NCI-H460 (cell line): ENCODE measurements at regions not wholly inside any gene's neighbourhood (a gene's known extent, or its start where the extent isn't known, plus 50 kb on each side); places are given as distances from the start of the nearest gene placed in this dataset.
A peak's percentile ranks its signal among the peaks of the same experiment; 100 is the strongest.

Experiments used
- DNase-seq: peaks from one replicate; pipeline ENCODE4 v3.0.0-alpha.2; 2016; ENCODE audit warnings: low read depth; ENCODE audit errors: extremely low read depth

DNA sequence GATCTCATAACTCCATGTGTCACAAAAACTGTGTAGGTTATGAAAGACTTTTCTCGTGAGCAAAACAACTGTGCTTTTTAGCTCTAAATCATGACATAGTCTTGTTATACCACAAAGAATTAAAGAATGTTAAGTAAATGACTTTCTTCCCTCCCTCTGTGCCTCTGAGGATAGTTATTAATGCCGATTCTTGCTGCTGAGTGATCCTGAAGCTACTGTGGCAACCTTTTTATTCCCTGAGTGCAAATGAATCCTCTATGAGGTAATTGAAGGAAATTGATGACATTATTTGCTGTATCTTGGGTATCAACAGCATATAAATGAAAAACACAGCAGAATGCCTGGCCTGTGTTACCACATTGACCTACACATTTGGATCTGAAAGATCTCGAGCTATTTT lies 142.2 kb upstream of the HDAC9 start:
- no peak for DNase-seq

DNA sequence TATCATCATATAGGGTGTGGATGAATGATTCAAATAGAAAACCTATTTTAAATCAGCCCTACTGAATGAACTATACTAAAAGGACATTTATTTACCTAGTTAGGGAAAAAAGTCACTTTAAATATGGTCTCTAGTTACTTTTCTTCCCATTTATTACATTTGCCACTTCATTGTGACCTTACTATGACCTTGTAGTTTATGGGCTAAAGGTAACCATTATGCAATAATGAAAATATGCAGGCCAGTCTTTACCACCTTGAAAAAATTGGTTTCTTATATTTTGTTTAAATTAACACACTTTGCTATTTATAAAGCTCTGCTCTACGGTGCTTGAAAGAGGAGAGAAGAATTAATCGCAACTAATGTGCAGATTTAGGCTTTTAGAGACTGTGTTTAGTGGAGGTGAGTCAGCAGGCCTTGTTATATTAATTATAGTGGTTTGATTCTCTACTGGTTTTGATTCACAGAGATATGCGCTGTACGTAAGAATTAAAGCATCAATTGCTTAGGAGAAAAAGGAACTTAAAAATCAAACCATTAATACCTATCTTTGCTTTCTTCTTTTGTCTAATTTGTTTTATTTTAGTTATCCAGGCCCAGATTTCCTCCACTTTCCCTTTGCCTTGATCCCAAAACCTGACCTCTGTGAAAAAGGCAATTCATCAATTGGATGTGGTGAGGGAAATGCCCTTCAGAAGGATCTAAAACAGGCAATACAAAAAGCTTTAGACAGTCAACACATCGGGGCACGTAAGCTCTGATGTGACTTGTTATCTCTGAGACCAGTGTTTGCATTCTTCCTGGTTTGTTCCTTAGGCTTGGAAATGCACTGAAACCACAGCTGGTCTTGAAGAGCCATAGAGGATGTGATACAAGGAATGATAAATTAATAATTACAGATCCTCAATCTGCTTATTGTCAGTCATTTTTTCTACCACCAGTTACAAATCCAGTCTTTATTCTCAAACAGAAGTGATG lies 141.2 kb upstream of the HDAC9 start:
- no peak for DNase-seq

DNA sequence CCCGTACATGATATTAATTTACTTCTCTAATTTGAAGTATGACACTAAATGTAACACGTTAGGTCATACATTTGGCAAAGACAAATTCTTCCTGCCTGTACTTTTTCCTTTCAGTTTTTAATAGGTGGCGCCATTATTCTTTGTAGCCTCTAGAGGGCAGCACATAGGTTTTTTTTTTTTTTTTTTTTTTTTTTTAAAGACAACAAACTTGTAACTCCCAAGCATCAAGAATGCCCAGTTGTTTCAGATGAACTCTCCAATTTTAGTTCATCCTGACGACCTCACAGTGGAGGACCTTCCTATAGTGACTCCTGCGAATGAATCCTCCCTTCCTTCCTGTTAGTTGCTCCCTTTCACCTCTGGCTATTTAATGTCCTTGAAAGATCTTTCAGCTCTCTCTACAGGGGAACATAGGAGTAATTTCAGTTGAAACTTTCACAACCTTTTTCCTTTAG lies 139.3 kb upstream of the HDAC9 start:
- peak; percentile 31 for DNase-seq

DNA sequence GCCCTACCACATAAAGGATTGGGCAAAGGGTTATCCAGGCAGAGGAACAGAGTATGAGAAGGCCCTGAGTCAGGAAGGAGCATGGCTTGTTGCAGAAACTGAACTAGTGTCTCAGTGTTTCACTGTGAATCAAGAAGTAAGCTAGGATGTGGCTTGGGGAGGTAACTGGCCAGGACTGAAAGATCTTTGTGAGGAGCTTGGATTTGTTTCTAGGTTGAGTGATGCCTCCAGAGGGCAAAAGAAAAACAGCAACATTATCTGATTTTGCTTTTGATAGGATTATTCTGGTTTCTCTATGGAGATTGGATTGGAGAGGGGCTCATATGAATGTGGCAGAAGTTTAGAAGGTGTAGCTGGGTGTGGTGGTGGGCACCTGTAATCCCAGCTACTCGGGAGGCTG lies 137.9 kb upstream of the HDAC9 start:
- no peak for DNase-seq

DNA sequence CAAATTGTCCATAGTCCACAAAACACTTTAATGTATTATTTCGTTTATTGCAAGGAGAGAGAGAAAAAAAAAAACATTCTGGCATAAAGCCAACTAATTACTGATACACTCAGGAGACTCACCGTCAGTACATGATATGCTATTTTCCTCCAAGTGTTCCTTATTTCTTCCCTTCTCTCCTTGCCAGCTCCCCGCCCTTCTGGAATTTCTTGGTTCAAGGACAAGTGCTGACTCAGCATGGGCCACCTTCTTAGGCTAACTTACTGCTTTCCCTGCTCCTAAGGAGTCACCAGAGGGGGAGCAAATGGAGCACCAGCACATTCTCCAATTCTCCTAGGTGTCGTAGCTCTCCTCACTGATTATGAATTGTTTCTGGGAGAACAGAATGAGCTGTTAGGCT lies 133.8 kb upstream of the HDAC9 start:
- no peak for DNase-seq

DNA sequence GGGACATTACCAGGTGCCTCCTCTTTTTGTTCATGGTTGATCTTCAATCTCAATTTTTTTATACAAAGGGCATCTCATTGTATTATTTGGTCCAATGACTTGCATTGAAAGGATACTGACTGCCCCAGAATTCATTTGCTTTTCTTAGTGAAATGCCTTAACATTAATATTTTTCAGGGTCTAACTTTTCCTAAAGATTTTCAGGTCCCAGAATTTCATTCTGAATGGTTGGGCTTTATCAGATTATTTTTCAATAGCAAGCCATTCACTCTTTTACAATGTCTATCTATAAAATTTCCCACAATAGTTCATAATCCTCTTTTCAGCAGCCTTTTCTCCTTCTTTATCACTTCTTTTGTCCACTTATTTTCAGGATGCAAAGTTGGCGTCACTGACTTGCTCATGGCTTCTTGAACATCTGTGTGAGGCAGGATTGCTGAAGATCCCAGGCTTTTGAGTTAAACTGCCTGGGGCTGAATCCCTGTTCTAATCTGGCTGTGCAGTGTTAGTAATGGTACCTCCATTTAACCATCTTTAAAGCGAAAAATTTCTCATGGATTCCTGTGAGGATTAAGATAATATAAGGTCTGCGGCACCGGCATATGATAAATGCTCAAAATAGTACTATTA lies 131.7 kb upstream of the HDAC9 start:
- DNase-seq: no peak

DNA sequence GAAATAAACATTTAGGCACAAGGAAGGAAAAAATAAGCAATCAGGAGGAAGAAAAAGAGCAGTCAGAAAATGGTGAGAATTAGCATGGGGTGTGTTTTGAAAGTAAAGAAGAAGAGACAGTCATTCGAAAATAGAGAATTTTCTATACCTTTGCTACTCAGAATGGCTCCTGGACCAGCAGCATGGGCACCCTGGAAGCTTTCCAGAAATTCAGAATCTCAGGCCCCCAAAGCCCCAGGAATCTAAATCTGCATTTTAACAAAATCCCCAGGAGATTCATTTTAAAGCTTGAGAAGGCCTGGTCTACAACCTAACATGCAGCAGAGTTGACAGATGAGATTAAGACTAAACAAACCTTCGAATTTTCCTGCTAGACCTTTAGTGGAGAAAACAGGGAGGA lies 131.2 kb upstream of the HDAC9 start:
- DNase-seq: no peak

DNA sequence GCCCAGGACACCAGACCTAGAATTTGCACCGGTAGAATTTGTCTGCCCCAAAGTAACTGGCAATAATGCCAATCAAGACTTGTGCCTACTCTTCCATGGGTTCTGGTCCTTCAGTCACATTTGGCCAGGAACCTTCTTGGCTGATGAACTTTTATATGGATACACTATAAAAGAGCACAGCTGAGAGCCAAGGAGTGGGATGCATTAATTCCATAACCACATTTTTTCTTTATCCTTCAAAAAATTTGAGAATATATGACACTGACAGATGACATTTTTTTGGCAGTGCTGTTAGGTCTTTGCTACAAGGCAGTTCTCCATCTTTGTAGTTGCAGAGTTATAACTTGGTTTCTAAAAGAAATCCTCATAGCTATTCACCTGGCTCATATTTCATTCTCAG lies 129.2 kb upstream of the HDAC9 start:
- no peak for DNase-seq

DNA sequence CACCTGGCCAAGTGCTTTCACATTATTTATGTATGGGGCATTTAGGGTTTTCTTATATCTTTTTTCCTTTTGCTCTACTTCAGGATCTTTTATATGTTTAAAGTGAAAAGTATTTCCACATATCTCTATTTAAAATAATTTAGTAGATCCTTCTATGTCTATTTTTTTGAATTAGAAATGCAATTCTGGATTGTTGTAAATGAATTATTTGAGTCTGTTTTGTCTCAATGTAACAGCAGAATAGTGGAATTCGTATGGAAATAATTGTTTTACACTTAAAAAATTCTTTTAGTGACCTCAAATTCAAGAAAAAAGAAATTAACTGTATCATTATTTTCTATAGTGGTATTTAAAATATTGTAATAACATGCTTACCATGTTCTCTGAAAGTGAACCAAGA lies 126.5 kb upstream of the HDAC9 start:
- DNase-seq: no peak

DNA sequence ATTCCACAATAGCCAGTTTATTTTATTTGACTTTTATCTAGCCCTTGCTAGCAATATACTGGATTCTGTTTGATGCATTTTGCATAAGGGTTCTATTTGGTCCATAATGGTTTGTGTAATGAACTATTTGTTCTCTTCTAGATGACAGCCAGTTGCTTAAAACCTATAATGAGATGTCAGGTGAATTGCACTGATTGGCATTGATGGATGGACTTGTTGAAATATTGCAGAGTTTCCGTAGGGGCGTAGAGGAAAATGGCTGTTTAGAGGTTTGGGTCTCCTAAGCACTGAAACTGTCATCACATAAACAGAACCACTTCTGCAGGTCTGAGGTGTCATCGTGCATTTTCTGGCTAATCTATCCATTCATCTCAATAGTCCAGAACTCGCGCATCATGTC lies 124.9 kb upstream of the HDAC9 start:
- no peak for DNase-seq

DNA sequence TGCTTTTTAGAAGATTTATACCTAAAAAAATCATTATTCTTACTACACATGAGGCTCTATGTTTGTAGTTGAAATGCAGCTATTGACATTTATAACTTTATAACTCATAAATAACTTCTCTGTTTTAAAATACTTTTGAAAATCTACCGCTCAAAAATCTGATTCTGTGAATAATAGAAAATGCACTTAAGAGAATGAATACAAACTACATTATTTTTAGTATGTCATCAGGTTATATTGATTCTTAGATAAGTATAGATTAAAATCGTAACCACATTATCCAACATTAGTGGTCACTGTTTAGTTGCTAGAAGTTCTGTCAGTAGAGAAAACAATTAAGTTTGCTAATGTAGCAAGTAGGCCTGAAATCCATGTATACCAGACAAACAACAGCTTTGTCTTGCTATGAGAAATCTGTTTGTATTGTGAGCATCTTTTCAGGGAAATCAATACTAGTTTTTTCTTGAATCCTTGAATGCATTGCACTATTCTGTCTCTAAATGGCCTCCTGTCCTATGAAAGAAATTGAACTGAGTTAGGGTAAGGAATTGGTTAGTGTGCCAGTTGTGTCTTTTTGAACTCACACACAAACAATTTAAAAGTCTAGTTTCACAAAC lies 116.5 kb upstream of the HDAC9 start:
- DNase-seq: no peak

DNA sequence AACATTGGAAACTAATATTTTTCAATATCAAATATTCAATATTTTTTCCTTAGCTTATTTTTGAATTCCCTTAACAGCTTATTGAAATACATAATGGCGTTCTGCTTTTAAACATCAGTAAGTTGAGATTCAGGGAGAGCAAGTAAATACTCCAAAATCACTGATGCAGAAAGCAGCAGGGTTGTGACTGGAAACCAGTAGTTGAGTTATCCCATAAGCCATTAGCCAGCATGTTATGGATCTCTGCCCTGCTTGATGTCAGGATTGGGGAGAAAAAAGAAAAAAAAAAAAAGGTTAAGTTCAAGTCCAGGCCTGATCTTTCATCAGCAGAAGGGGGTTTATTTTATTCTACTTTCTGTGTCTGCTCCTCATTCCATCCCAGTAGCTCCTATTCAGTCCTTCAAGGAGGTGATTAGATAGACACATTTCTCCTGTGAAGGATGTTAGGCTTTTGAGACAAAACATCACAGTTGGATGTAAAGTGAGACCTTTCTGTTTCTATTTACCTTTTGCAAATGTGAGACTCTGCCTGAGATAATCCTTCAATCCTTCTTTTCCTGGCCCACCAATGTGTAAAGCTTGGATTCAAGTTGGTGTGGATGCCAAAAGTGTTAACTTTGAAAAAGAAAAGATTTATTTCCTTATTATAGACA lies 110.9 kb upstream of the HDAC9 start:
- no peak for DNase-seq

DNA sequence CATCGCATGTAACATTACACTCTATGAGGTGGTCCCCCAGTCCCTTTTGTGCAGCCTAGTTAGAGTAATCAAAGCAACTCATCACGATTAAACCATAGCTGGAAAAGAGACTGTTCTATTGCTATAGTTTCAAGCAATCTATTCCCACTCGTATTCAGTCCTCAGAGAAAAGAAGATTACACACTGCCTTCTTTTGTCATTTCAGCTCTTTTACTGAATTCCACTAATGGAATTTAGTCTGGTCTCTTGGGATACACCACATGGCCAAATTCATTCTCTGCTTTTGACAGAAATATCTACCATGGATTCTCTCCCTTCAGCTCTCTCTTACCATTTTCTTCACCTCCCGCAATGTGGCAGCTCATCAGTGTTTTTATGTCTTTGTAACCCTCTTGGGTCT lies 108.9 kb upstream of the HDAC9 start:
- DNase-seq: no peak

DNA sequence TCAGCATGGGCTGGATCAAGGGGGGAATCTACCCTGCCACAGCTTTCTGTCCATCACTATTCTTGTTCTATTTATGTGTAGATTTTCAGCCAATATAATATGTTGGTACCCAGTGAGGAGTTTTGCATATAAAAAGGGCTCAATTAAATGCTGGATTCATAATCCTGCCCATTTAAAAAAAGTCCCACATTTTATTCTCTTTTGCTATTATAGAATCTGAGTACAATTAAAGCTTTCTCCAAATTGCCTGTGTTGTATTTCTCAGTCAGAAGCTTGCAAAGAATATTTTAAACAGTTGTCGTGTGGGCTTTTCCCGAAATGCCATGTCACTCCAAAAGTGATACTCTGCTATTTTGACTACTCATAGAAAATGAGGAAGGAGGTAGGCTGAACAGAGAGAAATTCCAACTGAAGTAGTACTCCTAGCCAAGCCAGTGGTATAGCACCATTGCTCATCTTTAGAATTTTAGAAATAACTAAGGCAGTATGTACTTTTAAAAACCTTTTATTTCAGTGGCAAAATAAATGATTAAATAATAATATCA lies 108.3 kb upstream of the HDAC9 start:
- DNase-seq: no peak

DNA sequence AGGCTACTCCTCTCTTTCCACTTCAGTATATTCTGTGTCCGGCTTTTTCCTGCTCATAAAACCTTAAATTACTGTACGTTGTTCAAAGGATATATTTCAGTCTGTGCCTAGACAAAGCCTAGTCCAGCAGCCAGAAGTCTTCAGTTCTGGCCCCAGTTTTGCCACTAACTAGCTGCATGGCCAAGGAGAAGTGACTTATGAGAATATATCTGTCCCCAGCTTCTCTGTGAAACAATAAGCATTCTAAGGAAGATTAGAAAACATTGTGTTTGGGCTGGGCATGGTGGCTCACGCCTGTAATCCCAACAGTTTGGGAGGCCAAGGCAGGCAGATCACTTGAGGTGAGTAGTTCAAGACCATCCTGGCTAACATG lies 105.0 kb upstream of the HDAC9 start:
- DNase-seq: no peak

DNA sequence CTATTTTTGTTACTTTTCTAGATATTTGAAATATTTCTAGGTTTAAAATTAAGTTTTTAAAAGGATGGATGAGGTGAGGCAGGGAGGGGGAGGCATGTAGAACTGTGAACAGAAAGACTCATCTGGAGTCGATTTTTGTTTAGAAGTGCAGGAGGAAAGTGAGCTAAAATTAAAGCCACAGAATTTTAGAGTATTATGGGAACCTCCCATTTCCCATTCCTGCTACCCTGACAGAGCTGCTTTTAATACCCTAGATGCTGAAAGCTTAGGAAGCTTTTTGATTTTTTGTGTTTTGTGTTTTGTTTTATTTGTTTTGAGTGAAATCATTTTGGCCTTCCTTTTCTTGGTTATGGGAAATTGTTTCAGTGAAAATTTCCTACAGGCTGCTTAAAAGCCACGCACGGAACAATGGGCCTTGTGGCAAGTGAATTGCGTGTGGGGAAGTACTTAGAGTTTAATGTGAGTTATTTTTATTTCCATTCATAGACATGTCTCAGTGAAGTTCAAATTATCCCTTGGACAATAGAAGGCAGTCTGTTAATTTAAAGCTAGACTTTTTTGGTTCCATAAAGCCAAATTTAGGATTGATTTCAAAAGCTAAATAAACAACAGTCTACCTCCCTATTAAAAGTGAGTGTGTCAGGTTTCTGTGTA lies 102.0 kb upstream of the HDAC9 start:
- no peak for DNase-seq

DNA sequence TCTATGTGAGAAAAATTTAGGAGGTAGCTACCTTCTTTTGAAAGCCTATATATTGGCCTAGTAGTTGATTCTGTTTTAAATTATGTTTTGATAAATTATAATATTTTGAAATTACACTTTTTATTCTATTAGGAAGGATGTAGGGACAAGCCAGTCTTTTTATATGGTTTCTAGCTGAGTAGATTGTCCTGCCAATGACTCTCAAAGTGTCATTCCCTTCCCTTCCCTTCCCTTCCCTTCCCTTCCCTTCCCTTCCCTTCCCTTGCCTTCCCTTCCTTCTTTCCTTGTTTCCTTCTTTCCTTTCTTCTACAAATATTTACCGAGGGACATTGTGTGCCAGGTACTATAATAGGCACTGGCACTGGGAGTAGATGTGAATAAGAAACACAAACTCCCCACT lies 99.7 kb upstream of the HDAC9 start:
- DNase-seq: no peak

DNA sequence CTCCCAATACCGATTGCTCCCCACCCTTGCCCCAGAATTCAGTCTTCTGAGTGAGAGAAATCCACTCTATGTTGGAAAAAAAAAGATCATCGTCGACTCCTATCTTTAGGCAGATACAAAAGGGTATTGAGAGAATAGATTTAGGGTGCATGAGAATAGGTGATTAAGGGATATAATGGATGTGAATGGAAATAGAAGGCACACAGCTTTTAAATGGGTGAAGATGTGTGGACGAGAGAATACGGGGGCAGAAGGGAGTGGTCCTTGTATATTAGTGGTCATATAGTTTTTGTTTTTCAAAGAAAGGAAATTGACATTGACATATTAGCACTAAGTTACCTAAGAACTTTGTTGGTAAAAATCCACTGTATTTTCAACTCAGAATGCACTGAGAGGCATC lies 98.6 kb upstream of the HDAC9 start:
- no peak for DNase-seq

DNA sequence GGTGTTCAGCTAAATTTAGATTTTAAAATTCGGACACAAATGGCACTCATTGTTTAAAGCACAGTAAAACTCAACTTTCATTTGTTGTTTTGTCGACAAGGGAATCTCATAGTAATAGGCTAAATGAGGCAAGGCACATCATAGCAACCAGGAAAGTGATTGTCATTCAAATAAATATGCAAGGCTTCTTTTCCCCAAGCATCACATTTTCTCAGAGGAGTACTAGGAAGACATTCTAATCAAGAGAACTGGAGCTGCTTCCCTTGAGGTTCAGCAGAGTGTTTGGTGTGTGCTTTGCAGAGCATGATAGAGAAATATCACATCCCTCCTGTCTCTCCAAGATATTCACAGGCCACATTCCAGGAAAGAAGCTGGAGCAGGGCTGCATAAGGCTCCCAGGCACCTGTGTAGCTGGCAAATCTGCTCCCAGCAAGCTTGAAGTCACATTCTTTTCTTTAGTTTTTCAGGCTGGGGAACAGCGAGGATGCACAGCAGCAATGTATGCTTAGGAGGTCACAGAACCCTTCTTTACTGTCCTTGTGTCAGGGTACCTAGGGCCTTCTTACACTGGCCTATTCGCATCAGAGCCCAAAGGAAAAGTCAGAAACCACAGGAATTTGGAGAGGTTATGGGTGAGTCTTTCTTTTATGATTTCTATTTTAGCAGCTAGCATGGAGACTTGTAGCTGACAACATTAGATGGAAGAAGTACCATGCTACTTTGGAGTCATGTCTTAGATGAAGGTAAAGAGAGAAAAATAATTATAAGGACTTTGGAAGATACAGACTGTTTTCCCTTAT lies 95.9 kb upstream of the HDAC9 start:
- no peak for DNase-seq

DNA sequence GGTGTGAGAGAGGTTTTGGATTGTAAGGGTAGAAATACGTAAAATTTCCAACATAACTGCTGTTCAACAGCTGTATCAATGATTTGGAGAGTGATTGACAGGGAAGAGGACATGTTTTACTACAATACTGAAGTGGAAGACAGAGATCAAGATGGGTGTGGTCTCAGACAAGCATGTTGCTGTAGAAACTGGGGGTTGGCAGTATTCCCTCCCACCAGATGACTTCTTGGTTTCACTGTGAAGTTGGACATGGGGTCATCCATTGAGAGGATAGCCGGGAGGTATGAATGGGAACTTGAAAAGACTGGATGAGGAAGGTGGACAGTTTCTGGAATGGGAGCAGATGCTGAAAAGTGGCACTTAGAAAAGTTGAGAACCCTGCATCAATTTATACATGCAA lies 95.3 kb upstream of the HDAC9 start:
- no peak for DNase-seq
